Keratinocyte (primary cell): ENCODE measurements at regions not wholly inside any gene's neighbourhood (a gene's known extent, or its start where the extent isn't known, plus 50 kb on each side); places are given as distances from the start of the nearest gene placed in this dataset.
"Not testable (repeated sequence)": the region's sequence is repeated elsewhere in the genome, so short reads cannot be mapped to it uniquely, and the experiment has no call there.

Experiments used
- EZH2 ChIP-seq: IDR thresholded peaks from one replicate; pipeline ENCODE4 v1.6.1; 2012; ENCODE audit warnings: inconsistent platforms, mild to moderate bottlenecking, low read length, moderate library complexity
- TF ChIP-seq, protein P1 (sequence below), 3 experiments: IDR thresholded peaks in 1 of 3; conservative IDR thresholded peaks in 1 of 3; optimal IDR thresholded peaks in 1 of 3; 2 replicates in 2 of 3; 3 replicates in 1 of 3; pipeline versions ENCODE3 to v1.5.1; 2011; ENCODE audit warnings: low read length in 3 of 3, mild to moderate bottlenecking in 3 of 3, moderate library complexity in 2 of 3, control low read depth in 1 of 3, inconsistent platforms in 1 of 3; ENCODE audit not compliant: insufficient read depth in 2 of 3; ENCODE audit errors: extremely low read depth in 1 of 3

DNA sequence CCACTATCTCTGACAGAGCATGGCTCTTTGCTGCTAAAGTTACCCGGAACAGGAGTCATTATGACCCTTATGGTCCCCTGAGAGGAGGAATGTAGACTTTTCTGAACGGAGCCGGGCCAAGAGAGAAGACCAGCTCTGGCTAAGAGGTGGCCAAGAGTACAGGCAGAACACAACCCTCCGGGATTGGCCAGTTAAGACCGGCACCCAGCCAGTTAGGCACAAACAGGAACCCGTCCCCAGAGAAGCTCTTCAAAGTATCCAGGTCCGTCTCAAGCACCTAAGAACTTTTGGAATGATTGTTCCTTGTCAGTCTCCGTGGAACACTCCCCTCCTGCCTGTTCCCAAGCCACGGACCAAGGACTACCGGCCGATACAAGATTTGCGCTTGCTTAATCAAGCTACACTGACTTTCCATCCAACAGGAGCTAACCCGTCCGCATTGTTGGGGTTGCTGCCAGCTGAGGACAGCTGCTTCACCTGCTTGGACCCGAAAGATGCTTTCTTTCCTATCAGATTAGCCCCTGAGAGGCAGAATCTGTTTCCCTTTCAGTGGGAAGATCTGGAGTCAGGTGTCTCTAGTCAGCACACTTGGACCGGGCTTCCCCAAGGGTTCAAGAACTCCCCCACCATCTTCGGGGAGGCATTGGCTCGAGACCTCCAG is 72.5 kb downstream of the DAPL1 start:
- TF ChIP-seq, protein P1, sequence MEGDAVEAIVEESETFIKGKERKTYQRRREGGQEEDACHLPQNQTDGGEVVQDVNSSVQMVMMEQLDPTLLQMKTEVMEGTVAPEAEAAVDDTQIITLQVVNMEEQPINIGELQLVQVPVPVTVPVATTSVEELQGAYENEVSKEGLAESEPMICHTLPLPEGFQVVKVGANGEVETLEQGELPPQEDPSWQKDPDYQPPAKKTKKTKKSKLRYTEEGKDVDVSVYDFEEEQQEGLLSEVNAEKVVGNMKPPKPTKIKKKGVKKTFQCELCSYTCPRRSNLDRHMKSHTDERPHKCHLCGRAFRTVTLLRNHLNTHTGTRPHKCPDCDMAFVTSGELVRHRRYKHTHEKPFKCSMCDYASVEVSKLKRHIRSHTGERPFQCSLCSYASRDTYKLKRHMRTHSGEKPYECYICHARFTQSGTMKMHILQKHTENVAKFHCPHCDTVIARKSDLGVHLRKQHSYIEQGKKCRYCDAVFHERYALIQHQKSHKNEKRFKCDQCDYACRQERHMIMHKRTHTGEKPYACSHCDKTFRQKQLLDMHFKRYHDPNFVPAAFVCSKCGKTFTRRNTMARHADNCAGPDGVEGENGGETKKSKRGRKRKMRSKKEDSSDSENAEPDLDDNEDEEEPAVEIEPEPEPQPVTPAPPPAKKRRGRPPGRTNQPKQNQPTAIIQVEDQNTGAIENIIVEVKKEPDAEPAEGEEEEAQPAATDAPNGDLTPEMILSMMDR (optimal IDR thresholded peaks at IDR 0.05 in 1 of 3, IDR thresholded peaks at IDR 0.05 in 1 of 3, conservative IDR thresholded peaks at IDR 0.05 in 1 of 3; ENCODE audit: extremely low read depth in 1 of 3, insufficient read depth in 2 of 3, low read length in 3 of 3) = not testable (repeated sequence)
- not testable (repeated sequence) for TF ChIP-seq EZH2
